GM08714 (cell line): ENCODE measurements at regions not wholly inside any gene's neighbourhood (a gene's known extent, or its start where the extent isn't known, plus 50 kb on each side); places are given as distances from the start of the nearest gene placed in this dataset.

Experiments used
- H3K4me3 ChIP-seq: fragments of 200-500 bp; sonication (Bioruptor generic); 2 replicates; pipeline ENCODE4 v1.5.1; 2014; ENCODE audit warnings: mild to moderate bottlenecking, low read length, inconsistent platforms
- ZNF274 ChIP-seq: IDR thresholded peaks from 2 replicates; pipeline ENCODE4 v1.6.1; 2012; ENCODE audit warnings: mild to moderate bottlenecking, low read depth, low read length

DNA sequence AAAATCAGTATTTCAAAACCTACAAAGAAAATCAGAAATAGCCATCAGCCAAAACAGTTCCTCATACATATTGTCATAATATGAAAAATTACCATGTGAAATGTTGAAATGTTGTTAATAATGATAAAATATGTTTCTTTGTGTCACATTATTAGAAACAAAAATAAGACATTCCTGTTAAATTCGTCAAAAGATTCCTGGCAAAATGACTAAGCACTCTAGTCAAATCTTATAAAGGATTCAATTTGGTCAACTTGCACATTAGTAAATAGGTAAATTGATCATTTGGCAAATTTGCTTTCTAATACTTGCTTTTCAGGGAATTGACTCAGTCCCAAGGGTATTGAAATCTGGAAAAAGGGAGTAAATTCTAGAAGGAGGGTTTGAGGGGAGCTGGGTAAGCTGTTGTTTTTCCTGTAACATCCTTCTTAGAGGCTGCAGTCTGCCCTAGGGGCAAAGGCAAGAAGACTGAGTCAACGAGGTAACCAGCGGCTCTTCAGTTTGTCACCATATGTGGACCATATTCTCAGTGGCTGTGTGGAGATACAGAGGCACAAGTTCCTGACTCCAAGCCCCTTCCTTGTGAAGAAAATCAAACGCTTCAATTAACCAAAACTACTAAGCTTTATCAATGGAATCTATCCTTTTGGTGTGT is 482.3 kb downstream of the TNS1 start:
- TF ChIP-seq ZNF274: no peak
- no peak overlapping the region for H3K4me3 ChIP-seq

DNA sequence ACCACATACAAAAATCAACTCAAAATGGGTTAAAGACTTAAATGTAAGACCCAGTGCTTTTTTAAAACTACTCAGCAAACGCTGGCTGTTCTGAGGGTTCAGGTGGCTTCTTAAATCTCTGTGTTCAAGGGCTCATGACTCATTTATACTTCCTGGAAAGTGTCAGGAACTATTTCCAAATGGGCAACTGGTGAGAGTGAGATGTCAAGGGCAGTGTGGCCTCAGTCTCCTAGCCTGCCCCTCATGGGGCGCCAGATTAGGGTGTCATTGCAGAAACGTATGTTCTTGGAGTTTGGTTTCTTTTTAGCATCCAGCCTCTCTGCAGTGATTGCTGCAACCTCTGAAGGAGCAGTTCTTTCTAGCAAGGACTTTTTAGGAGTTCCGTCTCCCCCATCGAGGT is 485.4 kb downstream of the TNS1 start:
- H3K4me3 ChIP-seq: no peak overlapping the region
- no peak for TF ChIP-seq ZNF274

DNA sequence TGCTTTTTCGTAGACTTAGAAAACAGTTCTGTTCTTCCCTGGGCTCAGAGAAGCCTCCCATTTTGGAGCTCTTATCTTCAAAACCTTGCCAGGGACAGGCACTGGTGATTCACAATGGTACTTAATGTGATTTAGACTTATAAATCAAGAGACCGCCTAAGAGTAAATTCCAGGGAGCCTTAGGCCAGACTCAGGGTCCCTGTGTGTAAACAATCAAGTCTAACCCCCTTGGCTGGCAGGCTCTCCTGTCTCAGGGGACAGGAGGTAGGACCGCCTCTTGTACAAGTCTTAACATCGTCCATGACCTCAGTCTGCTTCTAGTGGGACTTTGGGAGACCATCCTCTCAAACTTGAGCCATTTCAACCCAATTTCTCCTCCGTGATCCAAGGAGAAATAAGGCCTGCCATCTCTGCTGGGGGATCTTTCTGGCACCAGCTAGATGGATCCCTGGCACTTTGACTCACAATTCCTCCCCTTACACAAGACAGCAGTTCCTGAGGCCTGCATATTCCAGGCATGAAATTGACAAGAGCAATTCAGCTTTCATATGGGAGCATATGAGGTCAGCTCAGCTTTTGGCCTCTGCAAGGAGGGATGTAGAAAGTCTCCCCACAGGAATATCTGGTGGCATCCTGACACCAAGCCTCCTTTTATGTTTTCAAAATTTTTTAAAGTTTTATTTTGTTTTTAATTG is 487.0 kb downstream of the TNS1 start:
- no peak overlapping the region for H3K4me3 ChIP-seq
- TF ChIP-seq ZNF274: no peak

DNA sequence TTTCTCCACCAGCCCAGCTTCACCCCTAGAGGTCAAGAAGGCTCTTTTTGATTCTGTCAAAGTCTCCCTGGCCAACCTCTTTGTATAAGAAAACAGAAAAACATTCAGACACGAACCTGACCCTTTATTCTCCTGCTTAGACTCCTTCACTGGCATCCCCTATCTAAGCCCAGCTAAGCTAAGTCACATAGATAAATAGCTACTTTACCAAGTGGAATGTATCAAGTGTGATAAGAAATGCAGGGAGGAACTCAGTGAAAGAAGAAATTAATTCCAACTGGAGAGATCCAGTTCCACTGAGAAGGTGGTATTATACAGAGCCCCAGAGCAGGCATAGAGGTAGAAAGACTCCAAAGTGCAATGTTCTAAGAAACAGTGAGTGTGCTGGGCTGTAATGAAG is 489.5 kb downstream of the TNS1 start:
- no peak for TF ChIP-seq ZNF274
- H3K4me3 ChIP-seq: no peak overlapping the region

DNA sequence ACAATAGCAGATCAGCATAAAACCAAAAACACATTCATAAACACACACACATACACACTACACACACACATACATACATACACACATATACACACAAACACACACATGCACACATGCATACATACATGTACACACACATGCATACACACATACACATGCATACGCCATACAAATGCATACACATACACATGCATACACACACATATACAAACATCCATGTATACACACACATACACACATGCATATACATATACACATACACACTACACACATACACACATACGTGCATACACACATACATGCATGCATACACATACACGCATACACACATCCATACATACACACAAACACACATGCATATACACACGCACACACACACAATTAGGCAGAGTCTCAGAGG is 490.1 kb downstream of the TNS1 start:
- no peak for TF ChIP-seq ZNF274

DNA sequence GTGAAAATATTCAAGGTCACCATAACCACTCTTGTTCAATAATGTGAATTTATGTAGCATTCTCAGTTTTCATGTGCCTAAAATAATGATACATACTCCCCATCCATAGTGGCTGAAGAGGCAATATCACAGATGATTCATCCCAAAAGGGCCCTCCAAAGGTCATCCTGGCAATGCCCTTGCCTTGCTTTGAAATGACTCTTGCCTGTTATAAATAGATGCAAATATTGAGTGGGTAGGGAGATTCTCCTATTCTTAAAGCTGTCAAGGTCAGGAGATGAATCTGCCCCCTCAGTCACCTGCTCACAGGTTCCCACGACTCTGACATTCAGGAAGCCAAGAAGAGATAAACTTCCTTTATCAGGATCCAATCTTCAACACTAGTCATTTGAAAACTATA is 490.5 kb downstream of the TNS1 start:
- TF ChIP-seq ZNF274: no peak
- no peak overlapping the region for H3K4me3 ChIP-seq

More for the DNA sequence above, 490.1 kb downstream of the TNS1 start:
- H3K4me3 ChIP-seq: no peak overlapping the region

DNA sequence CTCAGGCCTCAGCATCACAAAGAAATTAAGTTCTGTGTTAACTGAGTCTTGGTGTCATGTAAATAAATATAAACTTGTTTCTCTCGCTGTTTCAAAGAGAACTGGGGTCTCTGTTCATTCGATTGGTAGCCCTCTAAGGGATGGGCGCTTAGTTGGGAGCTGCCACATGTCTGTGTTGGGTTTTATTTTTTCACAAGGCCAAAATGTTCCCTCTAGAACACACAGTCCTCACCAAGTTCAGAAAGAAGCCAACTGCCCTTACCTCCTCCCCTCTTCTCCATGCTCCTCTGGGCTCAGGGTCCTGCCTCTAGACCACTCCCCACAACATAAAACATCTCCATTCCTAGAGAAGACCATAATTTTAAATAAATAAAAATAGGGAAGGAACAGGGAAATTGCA is 490.9 kb downstream of the TNS1 start:
- TF ChIP-seq ZNF274: no peak
- H3K4me3 ChIP-seq: no peak overlapping the region

DNA sequence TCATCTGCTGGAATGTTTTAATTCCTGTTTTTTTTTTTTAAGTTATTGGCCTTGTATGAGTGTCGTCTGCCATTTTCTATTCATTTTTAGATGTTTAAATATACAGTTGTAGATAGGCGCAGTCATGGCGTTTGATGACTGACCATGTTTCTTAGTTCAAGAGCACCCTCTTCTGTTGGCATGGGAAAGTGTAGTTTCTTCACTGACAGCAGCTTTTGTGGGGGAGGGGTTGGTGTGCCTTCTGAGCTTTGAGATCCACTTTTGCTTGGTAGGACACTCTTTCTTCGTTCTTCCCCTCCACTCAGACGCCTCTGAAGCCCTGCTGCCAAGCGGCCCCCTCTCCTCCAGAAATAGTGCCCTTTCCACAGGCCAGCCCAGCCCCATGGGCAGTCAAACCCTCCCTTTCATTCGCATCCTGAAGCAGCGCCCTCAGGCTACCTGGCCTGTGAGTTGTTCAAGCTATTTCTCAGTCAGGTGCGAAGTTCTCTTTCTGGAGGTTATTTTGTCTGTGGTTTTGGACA is 492.0 kb downstream of the TNS1 start:
- H3K4me3 ChIP-seq: no peak overlapping the region
- no peak for TF ChIP-seq ZNF274

DNA sequence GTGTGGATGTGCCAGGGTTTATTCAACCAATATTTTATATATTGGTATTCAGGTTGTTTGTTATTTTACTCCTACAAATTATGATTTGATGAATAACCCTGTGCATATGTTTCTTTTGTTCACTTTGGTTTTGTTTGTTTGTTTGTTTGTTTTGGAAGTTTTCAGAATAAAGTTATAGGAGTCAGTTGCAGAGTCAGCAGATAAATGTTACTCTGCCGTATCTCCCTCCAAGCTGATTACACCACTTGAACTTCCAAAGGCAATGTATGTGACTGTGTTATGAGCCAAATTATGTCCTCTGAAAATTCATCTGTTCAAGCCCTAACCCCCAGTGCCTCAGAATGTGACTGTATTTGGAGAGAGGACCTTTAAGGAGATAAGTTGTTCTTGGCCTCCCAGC is 497.5 kb downstream of the TNS1 start:
- TF ChIP-seq ZNF274: no peak
- no peak overlapping the region for H3K4me3 ChIP-seq

DNA sequence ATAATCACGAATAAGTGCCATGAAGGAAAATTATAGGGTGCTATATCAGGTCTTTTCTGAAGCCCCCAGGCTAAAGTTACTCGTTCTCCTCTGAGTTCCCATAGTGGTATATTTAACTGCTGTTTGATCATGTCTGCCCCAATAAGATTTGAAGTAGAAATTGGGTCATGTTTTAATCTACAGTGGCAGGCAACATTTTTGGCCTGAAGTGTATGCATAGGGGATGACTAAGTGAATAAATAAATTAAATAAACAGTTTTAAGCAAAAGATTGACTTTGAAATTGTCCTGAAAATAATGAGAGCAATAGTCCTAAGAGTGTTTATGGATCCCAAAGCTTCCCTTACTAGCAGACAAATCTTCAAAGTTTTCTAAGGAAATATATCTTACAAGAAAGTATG is 500.9 kb downstream of the TNS1 start:
- no peak for TF ChIP-seq ZNF274
- H3K4me3 ChIP-seq: no peak overlapping the region

DNA sequence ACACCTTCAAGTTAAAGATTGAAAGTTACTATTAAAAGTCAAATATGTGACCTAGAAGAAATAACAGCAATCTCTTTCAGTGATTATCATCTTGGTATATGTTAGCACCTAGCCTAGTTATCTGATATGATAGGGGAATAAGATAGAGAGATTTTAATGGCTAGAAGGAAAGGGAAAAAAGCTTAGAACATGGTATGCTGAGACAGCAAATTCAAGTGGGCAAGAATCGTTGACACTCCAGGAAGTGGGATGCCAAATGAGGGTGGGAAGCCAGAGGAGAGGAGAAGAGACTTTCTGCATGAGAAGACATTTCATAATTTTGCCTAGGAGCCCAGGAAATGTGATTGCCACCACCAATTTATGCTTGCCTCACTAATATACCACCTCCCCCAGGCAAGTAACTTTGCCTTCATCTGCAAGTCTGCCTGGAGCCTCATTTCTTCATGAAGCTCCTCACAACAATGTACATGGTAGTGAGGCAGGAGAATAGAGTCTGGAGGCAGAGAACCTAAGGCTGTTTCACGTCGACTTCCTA is 504.9 kb downstream of the TNS1 start:
- TF ChIP-seq ZNF274: no peak
- no peak overlapping the region for H3K4me3 ChIP-seq

DNA sequence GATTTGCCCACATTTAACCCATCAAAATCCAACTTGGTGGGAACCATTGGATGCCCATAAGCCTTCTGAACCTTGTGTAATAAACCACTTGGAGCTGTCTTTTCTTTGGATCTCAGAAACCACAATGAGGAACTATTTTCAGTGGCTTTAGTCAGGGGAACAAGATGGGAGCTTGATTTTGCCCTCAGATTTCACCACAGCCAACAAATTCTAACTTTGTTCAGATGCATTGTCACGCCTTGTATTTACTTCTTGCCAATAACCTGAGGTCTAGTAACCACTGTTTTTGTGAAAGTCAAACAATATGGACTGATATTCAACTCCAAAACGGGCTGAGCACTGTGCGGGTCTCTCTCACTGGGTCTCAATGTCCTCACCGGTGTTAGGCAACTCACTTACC is 508.2 kb downstream of the TNS1 start:
- TF ChIP-seq ZNF274: no peak
- H3K4me3 ChIP-seq: no peak overlapping the region

DNA sequence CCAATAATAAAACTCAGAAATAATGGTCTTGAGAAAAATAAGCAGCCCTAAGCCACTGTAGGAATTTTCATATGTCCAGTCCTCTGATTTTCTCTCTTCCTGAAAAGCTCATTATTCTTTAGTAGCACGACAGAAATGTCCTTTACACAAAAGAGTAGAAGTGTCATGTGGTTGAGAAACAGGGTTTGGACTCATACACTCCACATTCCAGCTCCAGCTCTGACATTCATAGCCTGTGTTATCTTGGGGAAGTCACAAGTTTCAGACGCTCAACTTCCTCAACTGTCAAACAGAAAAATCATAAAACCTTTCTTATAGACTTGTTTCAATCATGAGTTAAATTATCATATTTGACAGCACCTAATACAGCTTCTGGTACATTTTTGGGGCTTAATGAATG is 511.5 kb downstream of the TNS1 start:
- no peak overlapping the region for H3K4me3 ChIP-seq

DNA sequence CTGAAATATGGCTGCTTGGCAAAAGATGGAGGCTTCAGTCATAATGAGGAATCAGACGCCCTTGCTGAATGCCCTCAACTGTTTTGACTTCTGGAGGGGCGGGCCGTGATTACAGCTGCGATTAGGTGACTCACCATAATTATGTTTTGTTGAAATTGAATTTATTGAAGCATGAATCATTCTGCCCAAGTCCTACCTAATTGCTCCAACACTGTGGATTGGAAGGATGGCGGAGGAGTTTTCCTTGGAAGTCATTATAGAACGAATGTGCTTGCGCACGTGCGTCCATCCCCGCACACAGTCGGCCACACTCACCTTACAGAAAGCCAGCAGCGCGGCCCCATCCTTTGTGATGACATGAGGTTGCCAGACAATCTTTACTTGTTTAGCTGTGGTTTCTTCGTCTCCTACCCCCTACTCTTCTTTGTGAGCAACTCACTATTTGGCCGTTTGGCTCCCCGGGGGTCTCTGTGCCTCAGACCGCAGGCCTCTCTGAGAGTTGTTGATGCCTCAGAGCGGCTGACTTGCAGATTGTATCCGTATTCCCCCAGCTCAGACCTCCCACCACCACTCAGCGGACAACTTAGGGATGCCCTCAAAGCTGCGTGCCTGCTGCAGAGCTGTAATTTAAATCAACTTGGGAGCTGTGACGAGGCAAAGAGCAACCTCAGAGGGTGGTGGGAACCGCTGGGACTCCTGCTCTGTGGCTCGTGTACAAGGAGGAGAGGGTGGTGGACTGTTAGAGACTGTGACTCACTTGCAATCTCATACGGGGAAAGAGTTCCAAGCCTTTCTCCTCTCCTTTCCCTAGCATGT is 513.4 kb downstream of the TNS1 start:
- H3K4me3 ChIP-seq: no peak overlapping the region
- TF ChIP-seq ZNF274: no peak

More for the DNA sequence above, 511.5 kb downstream of the TNS1 start:
- no peak for TF ChIP-seq ZNF274
